HG03097 (cell line): ENCODE measurements at regions not wholly inside any gene's neighbourhood (a gene's known extent, or its start where the extent isn't known, plus 50 kb on each side); places are given as distances from the start of the nearest gene placed in this dataset.
"Not testable (repeated sequence)": the region's sequence is repeated elsewhere in the genome, so short reads cannot be mapped to it uniquely, and the experiment has no call there.

Experiments used
- ATAC-seq: cut with Tn5 transposase; IDR thresholded peaks from one replicate; pipeline ENCODE4 v1.9.1; 2021; ENCODE audit not compliant: unreplicated experiment, low FRiP score

DNA sequence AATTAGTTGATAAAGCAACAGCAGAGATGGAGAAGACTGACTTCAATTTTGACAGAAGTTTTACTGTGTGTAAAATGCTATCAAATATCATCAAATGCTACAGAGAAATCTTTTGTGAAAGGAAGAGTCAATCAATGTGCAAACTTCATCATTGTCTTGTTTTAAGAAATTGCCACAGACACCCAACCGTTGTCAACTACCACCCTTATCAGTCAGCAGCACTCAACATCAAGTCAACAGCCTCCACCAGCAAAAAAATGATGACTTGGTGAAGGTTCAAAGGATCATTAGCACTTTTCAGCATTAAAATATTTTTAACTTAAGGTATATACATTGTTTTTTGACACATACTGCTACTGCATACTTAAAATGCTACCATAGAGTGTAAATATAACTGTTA, 888.8 kb downstream of the CDH18 start:
- no peak for ATAC-seq

DNA sequence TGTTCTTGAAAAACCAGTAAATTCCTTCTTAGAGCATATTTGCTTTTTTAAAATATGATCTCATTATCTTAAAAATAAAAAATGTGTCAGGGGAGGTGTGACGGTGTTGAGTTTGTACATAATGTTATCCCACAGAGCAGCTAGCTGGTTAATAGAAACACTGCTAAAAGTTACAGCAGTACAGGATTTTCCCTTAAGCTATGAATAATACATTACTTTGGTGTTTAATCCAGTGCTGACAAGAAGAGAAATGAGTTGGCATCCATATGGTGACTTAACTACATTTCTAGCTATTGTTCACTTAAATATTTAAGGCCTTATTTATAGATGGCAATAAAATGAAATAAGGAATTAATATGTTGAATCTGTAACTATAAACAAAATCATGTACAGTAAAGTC, 883.1 kb downstream of the CDH18 start:
- ATAC-seq, result no peak

- ATAC-seq, result no peak
Observed at GRCh38 chr5:19122923-19123322, 865.1 kb downstream of the CDH18 start.

GRCh38 chr5:19125956-19126713, 861.9 kb downstream of the CDH18 start:
- no peak for ATAC-seq

GRCh38 chr5:19140276-19140675, 847.7 kb downstream of the CDH18 start:
- ATAC-seq, result no peak

- ATAC-seq, result not testable (repeated sequence)
Observed at GRCh38 chr5:19141937-19142524, 846.0 kb downstream of the CDH18 start.

- not testable (repeated sequence) for ATAC-seq
Observed at GRCh38 chr5:19142713-19143414, 845.1 kb downstream of the CDH18 start.

DNA sequence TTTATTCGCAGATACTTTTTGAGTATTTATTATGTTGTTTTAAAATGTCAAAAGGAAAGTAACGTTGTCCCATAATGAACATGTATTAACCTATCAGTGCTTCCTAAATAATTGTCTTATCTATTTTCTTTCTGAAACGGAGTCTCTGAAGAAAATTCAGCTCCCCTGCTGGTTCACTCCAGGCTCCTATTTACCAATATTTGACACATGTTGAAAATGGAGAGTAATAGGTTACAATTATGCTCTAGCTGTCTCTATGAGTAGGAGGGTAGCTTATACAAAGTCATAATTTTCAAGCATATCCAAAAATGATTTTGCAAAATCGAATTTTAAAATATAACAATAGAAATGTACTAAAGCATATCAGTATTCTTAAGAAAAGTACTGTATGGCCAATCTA, 844.1 kb downstream of the CDH18 start:
- ATAC-seq, result no peak

DNA sequence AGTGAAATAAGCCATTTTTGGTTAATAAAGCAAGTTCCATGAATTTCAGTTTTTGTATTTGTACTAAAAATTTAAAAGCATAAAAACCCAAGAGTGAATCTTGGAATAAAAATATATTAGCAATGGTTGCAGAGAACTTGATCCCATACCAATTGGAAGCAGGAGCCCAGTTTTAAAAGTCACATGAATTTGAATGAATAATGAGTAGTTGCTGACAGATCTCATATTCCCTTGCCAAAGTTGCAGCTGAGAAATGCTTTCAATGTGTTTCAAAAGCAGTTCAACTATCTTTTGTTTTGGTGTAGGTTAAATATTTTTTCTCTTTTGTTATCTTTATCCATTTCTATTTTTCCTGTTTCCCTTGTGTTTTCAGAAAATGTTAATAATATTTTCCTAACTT, 818.6 kb downstream of the CDH18 start:
- no peak for ATAC-seq

DNA sequence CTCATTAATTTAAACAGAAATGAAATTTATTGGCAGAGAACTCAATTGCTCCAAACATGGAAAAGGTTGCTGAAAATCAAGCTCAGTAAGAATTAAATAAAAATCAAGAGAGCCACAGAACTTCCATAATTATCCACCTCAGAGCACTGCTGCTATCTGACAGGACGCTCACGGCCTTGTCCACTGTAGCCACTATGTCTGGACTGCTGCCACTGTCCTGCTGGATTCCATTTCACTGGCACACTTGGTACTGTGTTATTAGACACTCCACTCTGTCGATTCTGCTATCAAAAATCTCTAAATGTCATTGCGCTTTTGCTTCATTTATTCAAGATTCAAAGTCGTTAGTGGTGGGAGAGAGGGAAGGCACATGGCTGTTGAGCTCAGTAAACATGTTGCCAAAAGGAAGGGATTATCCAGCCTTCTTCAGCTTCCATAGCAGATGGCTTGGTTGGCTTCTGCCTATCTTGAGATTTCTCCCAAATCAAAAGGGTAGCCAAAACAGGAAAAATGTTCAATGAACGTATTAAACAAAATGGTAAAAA, 815.0 kb downstream of the CDH18 start:
- no peak for ATAC-seq

- no peak for ATAC-seq
Observed at GRCh38 chr5:19175776-19176570, 812.0 kb downstream of the CDH18 start.

- ATAC-seq, result no peak
Observed at GRCh38 chr5:19179571-19179970, 808.4 kb downstream of the CDH18 start.

- no peak for ATAC-seq
Observed at GRCh38 chr5:19189176-19189575, 798.8 kb downstream of the CDH18 start.

- ATAC-seq, result no peak
Observed at GRCh38 chr5:19193631-19194030, 794.4 kb downstream of the CDH18 start.

DNA sequence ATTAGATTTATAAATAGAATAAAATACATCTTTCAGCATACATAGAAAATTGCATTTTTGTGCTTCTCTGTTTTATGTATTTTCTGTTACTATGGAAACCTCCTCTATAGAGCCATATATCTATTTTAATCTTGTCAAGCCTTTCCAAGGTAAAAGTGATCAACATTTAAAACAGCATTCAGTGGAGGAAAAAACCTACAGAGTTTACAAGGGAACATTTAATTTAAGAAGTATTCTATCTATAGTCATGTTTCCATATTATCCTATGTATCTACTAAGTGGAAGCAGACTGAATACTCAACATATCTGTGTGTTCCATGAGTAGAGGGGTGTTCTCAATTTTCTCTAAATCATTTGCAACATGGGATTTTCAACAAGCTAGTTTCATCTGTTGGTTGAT, 791.4 kb downstream of the CDH18 start:
- no peak for ATAC-seq

DNA sequence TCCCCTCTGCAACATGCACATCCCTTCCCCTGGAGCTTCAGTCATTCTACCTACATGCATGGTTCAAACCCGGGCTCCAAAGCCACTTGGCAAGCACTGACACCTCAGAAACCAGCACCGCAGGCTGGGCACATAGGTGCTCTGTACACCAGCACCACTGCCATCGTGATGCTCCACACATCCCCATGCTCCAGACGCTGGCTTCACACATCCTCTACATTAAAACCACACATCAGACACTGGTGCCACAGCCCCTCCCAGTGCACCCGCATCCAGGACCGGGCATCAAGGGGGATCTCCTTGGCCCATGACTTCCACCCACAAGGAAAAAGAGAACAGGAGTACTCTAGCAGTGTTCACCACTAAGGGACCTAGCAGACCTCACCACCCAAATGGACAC, 787.7 kb downstream of the CDH18 start:
- no peak for ATAC-seq

- ATAC-seq, result no peak
Observed at GRCh38 chr5:19208397-19208796, 779.6 kb downstream of the CDH18 start.

- no peak for ATAC-seq
Observed at GRCh38 chr5:19210886-19211285, 777.1 kb downstream of the CDH18 start.

- no peak for ATAC-seq
Observed at GRCh38 chr5:19229179-19229835, 758.7 kb downstream of the CDH18 start.

DNA sequence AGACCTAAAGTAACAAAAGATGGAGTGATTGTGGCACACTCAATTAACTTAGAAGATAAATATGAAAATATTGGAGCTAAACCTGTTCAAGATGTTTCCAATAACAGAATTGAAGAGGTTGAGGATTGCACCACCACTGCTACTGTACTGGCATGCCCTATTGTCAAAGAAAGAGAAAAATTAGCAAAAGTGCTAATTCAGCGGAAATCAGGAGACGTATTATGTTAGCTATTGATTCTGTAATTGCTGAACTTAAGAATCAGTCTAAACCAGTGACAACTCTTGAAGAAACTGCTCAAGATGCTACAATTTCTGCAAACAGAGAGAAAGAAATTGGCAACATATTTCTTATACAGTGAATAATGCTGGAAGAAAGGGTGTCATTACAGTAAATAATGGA, 754.4 kb downstream of the CDH18 start:
- no peak for ATAC-seq
